HG02938 (cell line): ENCODE measurements at regions not wholly inside any gene's neighbourhood (a gene's known extent, or its start where the extent isn't known, plus 50 kb on each side); places are given as distances from the start of the nearest gene placed in this dataset.

Experiments used
- ATAC-seq: cut with Tn5 transposase; IDR thresholded peaks from one replicate; pipeline ENCODE4 v1.9.1; 2021; ENCODE audit warnings: mild to moderate bottlenecking, moderate library complexity; ENCODE audit not compliant: unreplicated experiment

DNA sequence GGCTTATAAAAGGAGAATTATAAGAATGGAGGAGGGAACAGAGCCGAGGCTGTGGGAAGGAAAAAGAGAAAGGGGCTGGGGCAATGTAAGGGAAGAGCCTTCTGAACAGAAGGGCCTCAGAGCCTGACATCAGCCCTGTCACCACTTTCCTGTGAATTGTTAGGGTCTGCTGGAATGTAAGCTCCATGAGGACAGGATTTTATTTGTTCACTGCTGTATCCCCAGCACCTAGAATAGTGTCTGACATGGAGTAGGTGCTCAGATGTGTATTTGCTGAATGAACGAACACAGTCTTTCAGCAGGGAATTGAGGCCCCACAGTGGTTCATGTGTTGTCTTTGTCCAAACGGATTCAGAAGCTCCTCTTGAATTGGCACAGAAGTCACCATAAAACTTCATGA is 251.5 kb downstream of the OPA1 start:
- ATAC-seq: no peak

DNA sequence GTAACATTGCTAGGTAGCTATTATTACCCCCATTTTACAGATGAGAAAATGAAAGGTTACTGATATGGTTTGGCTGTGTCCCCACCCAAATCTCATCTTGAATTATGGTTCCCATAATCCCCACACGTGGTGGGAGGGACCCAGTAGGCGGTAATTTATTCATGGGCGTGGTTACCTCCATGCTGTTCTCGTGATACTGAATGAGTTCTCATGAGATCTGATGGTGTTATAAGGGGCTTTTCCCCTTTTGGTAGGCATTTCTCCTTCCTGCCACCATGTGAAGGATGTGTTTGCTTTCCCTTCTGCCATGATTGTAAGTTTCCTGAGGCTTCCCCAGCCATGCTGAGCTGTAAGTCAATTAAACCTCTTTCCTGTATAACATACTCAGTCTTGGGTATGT is 252.1 kb downstream of the OPA1 start:
- ATAC-seq: no peak

DNA sequence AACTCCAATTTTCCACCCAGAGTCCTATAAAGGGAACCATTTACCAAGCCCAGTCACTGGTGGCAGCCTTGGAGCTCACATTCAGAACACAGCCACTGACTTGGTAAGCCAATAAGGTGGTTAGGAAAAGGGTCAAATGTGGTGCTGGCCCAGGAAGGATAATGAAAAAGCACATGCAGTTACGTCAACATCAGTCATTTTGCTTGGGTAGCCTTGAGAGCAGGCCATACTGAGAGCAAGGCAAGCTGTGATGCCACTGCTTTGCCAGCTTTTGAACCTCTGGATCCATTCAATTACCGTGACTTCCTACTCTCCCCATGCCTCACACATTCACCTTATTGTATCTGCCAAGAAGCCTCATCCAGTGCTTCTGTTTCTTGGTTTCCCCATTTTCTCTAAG is 253.6 kb downstream of the OPA1 start:
- no peak for ATAC-seq

DNA sequence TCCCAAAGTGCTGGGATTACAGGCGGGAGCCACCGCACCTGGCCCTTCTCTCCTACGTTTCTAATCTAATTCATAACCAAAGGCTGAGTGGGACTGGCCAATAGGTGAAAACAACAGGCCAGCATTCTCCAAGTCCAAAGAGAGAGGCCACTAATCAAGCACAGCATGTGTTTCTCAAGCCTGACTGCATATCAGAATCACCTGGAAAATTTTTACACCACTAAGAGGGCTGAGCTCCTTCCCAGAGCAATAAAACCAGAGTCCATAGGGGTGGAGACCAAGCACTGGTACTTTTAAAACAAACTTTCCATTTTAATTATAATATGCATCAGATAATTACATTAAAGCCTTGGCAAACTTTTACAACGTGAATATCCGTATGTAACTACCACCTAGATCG is 254.4 kb downstream of the OPA1 start:
- ATAC-seq: no peak

GRCh38 chr3:193848547-193848946 is 255.5 kb downstream of the OPA1 start:
- ATAC-seq: no peak

GRCh38 chr3:193850084-193850619 is 257.1 kb downstream of the OPA1 start:
- no peak for ATAC-seq

DNA sequence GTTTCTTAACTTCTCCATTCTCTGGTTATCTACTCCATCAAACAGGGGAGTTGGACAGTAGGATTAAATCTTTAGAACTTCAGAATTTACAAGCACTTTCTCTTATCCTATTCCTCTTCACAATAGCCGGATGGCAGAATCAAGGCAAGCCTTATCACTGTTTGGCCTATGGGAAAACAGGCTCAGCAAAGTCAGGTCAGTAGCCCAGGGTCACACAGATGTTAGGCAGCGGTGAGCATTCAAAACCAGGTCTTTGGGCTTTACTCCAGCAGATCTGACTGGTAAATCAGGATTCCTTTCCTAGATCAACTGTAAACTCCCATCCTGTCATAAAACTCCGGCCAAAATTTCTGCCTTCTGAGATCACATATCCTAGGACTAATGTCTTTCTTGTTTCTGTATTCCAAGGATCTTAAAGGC is 258.4 kb downstream of the OPA1 start:
- ATAC-seq: no peak

DNA sequence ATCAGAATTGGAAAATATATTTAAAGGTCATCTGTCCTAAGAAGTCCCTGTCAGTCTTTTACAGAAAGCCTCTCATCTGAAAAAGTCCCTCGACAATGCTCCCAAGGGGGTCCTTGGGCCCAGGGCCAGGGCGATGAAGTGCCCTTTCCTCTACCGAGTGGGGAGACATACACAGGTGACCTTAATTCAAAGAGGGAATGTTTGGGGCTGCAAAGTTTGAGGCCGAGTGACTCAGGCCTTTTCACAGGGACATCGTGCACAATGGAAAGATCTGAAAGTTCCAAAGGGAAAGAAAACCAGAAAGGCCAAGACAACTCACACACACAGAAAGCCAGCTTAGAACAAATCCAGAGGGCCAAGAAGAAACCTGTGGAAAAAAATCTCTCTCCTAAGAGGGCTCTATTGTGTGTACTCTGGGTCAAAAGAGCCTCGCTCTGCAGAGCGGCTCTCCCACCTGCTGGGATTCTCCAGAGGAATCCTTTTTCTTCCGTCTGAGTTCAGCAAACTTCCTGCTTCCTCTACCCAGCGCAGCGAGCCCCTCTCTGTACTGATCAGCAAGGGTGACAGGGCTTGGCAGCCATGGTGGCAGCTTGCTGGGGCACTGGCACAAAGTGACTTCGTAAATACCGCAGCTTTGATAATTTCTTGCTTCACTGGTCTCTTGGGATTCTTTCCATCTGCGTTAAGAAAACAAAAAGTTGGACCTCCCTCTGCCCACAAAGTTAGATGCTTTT is 259.1 kb downstream of the OPA1 start:
- ATAC-seq: no peak

- ATAC-seq: no peak
Observed at GRCh38 chr3:193852901-193853300, 259.9 kb downstream of the OPA1 start.

DNA sequence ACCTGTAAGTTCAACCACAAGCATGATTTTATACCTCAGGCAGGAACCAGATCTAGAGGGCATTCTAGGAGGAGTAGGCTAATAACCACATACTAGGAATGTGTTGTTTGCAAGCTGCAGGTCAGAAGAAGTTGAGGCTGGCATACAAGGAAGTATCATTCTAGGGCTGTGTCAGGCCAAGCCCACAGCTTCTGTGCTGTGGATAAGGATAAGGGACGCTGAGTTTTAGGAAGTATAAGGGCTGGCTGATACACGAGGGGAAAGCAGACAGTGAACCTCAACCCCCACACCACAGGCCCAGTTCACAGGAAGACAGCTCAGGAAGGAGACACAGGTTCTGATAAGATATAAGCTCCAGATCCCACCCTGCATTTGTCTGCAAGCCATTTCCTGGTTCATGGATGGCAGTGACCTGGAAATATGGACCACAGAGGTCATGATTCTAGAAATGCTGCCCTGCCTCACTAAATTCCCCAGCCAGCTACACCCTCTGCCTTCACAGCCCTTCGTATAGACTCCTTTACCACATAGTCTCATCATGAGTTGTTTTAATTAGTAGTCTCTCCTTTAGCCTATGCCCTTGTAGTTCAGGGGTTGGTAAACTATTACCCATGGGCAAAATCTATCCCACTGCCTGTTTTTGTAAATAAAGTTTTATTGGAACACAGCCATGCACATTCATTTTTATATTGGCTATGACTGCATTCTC is 260.7 kb downstream of the OPA1 start:
- ATAC-seq: no peak

- no peak for ATAC-seq
Observed at GRCh38 chr3:193857996-193858395, 265.0 kb downstream of the OPA1 start.

DNA sequence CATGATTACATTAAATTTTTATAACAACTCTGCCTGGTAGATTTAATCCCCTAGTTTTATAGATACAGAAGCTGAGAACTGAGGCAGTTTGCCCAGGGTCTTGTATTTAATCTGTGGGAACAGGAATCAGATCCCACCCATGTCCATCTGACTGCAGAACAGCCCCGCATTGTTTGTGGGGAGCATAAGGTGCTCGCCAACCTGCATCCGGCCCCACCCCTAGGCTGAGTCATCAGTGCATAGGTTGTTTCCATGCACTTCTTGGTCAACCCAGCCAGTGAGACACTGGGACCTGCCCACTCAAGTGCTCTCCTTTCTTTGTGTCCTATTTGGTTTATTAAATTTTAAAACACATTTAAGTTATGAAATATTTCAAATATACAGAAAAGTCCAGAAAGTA is 266.2 kb downstream of the OPA1 start:
- ATAC-seq: no peak

DNA sequence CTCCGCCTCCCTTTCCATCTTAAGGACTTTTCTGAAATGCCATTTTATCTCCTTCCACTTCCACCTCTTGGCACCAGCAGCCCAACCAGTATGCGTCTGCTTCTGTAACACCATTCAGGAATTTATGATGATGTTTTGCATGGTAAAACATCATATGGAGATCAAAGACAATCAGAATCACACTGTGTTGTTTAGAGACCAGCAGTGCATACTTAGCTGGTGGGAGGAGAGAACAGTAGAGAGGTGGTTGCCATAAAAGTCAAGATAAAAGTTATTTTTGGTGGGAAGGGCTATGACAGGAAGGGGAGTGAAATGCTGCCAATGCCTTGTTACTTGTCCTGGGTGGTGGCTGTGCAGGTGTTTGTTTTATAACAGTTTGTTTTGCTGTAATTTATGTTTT is 268.0 kb downstream of the OPA1 start:
- no peak for ATAC-seq

DNA sequence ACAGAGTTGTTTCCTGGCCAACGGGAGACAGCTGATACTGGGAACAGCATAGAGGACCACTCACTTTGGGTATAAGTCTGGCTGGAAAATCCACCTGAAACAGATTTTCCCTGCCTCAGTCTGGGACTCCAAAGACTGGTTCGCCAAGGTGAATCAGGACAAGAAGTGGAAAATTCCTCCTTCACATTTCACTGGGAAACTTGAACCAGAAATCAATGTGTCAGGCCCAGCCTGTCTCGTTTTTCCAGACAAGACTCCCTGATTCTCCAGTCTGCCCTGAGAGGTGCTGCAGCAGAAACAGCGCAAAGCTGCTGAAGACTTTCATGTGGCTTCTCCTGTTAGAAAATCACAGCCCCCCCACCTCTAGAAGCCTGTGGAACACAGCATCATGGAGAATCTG is 269.8 kb downstream of the OPA1 start:
- no peak for ATAC-seq

- ATAC-seq: no peak
Observed at GRCh38 chr3:193863657-193864357, 270.8 kb downstream of the OPA1 start.

- ATAC-seq: peak; percentile 98
Observed at GRCh38 chr3:193865339-193865738, 270.6 kb upstream of the HES1 start.

DNA sequence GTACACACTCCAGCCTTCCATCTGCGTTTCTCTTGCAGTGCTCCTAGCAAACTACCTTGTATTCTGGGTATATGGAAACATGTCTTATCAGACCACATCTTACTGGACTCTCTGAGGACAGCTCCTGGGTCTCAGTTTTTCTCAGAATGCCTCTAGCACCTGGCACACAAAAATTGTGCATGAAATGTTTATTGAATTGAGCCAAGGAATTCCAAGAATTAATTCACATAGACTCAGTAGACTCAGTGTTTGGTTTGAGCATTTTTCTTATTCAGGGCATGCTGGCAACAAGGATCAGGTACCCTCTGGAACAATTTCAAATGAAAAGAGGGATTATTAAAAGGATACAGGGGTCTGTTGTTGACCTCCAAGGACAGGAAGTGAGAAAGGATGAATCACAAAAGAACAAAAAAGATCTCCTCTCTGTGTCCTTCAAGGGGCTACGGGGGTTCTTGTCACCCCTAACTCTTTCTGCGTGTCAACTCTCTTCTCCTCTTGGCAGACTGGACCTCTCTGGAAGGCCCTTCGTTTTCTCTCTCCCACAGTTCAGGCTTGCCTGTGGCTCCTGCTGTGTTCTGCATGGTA is 270.0 kb upstream of the HES1 start:
- no peak for ATAC-seq

DNA sequence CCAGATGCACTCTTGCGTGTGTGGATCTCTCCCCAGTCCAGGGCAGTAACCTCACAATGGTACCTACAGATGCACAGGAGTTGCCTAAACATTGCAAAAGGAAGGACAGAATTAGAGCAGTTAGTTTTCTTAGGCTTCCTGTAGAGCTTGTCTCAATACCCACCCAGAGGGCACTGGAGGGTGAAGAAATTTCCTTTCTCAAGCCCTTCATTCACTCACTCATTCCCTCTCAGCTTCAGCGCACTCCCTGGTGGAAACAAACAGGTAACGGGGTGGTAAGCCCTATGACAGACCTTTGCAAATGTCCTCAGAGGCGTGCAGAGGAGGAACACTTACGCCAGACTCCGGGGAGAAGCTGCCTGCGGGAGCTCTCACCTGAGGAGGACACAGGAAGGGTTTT is 267.4 kb upstream of the HES1 start:
- ATAC-seq: no peak

DNA sequence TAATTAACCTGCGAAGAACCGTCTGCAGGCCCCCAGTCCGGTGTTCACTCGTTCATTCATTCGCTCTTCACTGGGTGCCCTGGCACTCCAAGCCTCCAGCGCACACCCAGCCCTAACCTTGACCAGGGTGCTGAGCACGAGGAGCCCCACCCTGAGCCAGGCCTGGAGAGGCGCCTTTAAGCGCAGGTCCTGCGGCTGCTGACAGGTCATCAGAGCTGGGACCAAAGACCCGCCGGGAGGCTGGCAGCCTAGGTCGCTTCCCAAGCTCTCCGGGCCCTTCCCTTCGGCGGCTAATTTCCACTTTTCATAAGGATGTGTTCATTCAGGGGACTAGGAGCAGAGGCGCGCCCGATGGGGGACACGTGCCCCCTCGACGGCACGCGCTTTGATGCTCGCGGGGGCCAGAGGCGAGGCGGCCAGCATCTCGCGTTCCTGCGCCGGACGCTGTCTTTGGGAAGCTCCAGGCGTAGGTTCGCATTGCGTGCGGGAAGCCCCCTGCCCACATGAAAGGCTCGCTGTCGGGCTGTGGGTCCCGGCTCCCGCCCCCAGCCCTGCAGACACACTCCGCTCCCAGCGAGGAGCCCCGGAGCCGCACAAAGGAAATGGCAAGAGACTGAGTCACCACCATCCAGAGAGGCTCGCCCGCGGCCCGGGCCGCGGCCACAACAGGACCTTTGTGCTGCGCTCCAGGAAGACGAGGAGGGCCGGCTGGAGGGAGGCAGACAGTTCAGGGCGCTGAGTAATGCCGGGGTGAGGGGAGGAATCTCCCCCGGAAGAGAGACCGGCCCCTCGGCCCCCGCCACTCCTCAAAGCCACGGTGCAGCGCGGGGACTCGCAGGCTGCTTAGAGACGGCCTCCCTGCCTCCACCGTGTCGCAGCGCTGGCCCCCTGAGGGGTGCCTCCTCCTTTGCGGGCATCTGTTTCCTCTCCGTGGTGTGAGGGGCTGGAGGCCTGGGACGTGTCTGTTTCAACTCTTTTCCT is 266.4 kb upstream of the HES1 start:
- no peak for ATAC-seq
